GM18858 (cell line): ENCODE measurements at regions not wholly inside any gene's neighbourhood (a gene's known extent, or its start where the extent isn't known, plus 50 kb on each side); places are given as distances from the start of the nearest gene placed in this dataset.
"Not testable (repeated sequence)": the region's sequence is repeated elsewhere in the genome, so short reads cannot be mapped to it uniquely, and the experiment has no call there.

ENCODE experiments used
- ATAC-seq: cut with Tn5 transposase; IDR thresholded peaks from one replicate; pipeline ENCODE4 v1.9.1; 2021; ENCODE audit not compliant: unreplicated experiment

GRCh38 chr7:116340943-116341907 is 130.9 kb downstream of the TES start:
- ATAC-seq, result no peak

- ATAC-seq, result no peak
Measured at GRCh38 chr7:116342125-116342524, 131.8 kb downstream of the TES start.

GRCh38 chr7:116347151-116347832 is 137.0 kb downstream of the TES start:
- no peak for ATAC-seq

GRCh38 chr7:116348346-116348745 is 138.0 kb downstream of the TES start:
- no peak for ATAC-seq

- no peak for ATAC-seq
Measured at GRCh38 chr7:116351966-116352365, 141.6 kb downstream of the TES start.

GRCh38 chr7:116353647-116354046 is 143.3 kb downstream of the TES start:
- ATAC-seq, result no peak

GRCh38 chr7:116354171-116354545 is 143.8 kb downstream of the TES start:
- ATAC-seq, result no peak

GRCh38 chr7:116354546-116355423 is 144.4 kb downstream of the TES start:
- no peak for ATAC-seq

GRCh38 chr7:116355424-116355765 is 144.1 kb upstream of the CAV2 start:
- no peak for ATAC-seq

GRCh38 chr7:116356333-116356965 is 143.1 kb upstream of the CAV2 start:
- ATAC-seq, result no peak

GRCh38 chr7:116356979-116357378 is 142.6 kb upstream of the CAV2 start:
- no peak for ATAC-seq

GRCh38 chr7:116357781-116358670 is 141.5 kb upstream of the CAV2 start:
- ATAC-seq, result no peak

GRCh38 chr7:116361767-116362166 is 137.8 kb upstream of the CAV2 start:
- no peak for ATAC-seq

- ATAC-seq, result no peak
Measured at GRCh38 chr7:116363637-116364432, 135.7 kb upstream of the CAV2 start.

- no peak for ATAC-seq
Measured at GRCh38 chr7:116364469-116364868, 135.1 kb upstream of the CAV2 start.

GRCh38 chr7:116365797-116366196 is 133.7 kb upstream of the CAV2 start:
- no peak for ATAC-seq

GRCh38 chr7:116367171-116367813 is 132.2 kb upstream of the CAV2 start:
- ATAC-seq, result no peak

GRCh38 chr7:116368965-116369364 is 130.6 kb upstream of the CAV2 start:
- no peak for ATAC-seq

- ATAC-seq, result not testable (repeated sequence)
Measured at GRCh38 chr7:116371536-116371935, 128.0 kb upstream of the CAV2 start.
